ENCODE measurements at regions not wholly inside any gene's neighbourhood (a gene's known extent, or its start where the extent isn't known, plus 50 kb on each side); places are given as distances from the start of the nearest gene placed in this dataset.

GRCh38 chrX:39592776-39593175 is 505.0 kb downstream of the BCOR start:
- no peak overlapping the region for H3K4me2 ChIP-seq (ENCODE audit: low read length)
- no peak overlapping the region for H3K27ac ChIP-seq (ENCODE audit: low read length)
- no peak overlapping the region for H3K4me3 ChIP-seq (ENCODE audit: low read length)
- no peak for TF ChIP-seq SMC3 (conservative IDR thresholded peaks at IDR 0.05; ENCODE audit: poor library complexity)
- TF ChIP-seq EP300 (conservative IDR thresholded peaks at IDR 0.05; ENCODE audit: poor library complexity, severe bottlenecking): no peak
- TF ChIP-seq, protein P1, sequence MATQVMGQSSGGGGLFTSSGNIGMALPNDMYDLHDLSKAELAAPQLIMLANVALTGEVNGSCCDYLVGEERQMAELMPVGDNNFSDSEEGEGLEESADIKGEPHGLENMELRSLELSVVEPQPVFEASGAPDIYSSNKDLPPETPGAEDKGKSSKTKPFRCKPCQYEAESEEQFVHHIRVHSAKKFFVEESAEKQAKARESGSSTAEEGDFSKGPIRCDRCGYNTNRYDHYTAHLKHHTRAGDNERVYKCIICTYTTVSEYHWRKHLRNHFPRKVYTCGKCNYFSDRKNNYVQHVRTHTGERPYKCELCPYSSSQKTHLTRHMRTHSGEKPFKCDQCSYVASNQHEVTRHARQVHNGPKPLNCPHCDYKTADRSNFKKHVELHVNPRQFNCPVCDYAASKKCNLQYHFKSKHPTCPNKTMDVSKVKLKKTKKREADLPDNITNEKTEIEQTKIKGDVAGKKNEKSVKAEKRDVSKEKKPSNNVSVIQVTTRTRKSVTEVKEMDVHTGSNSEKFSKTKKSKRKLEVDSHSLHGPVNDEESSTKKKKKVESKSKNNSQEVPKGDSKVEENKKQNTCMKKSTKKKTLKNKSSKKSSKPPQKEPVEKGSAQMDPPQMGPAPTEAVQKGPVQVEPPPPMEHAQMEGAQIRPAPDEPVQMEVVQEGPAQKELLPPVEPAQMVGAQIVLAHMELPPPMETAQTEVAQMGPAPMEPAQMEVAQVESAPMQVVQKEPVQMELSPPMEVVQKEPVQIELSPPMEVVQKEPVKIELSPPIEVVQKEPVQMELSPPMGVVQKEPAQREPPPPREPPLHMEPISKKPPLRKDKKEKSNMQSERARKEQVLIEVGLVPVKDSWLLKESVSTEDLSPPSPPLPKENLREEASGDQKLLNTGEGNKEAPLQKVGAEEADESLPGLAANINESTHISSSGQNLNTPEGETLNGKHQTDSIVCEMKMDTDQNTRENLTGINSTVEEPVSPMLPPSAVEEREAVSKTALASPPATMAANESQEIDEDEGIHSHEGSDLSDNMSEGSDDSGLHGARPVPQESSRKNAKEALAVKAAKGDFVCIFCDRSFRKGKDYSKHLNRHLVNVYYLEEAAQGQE (IDR thresholded peaks at IDR 0.05; ENCODE audit: borderline replicate concordance): no peak
- no peak for TF ChIP-seq TAF1 (IDR thresholded peaks at IDR 0.05; ENCODE audit: low read depth)
- TF ChIP-seq EZH2 (IDR thresholded peaks at IDR 0.05; ENCODE audit: borderline replicate concordance, insufficient read depth, low read length, poor library complexity, severe bottlenecking): no peak
- H3K9me3 ChIP-seq (ENCODE audit: low read length): no peaks in the 10 kb centered on the region
- H3K9me2 ChIP-seq (ENCODE audit: insufficient read depth, low read length): no peaks in the 10 kb centered on the region
- no peaks in the 10 kb centered on the region for H3K79me2 ChIP-seq (replicated peaks; ENCODE audit: insufficient read depth, low read length)
- no peaks in the 10 kb centered on the region for H4K20me1 ChIP-seq (ENCODE audit: insufficient read depth)
- no peak overlapping the region for H3K9ac ChIP-seq (ENCODE audit: low read length)
- H2AFZ ChIP-seq (ENCODE audit: low read depth, low read length): no peak overlapping the region
- H3K27me3 ChIP-seq (ENCODE audit: insufficient read depth, low read depth, low read length): no peaks in the 10 kb centered on the region
- H3K36me3 ChIP-seq (ENCODE audit: insufficient read depth, low read length): no peaks in the 10 kb centered on the region
- H3F3A ChIP-seq (ENCODE audit: insufficient read depth, low read length, poor library complexity, severe bottlenecking): no peaks in the 10 kb centered on the region

- no peak overlapping the region for H3K4me3 ChIP-seq (ENCODE audit: low read length)
- TF ChIP-seq, protein P1 (IDR thresholded peaks at IDR 0.05; ENCODE audit: borderline replicate concordance): no peak
- no peaks in the 10 kb centered on the region for H3K79me2 ChIP-seq (replicated peaks; ENCODE audit: insufficient read depth, low read length)
- H3K36me3 ChIP-seq (ENCODE audit: insufficient read depth, low read length): no peaks in the 10 kb centered on the region
- no peaks in the 10 kb centered on the region for H3K27me3 ChIP-seq (ENCODE audit: insufficient read depth, low read depth, low read length)
- H3K9me2 ChIP-seq (ENCODE audit: insufficient read depth, low read length): no peaks in the 10 kb centered on the region
- H3K9ac ChIP-seq (ENCODE audit: low read length): no peak overlapping the region
- no peak overlapping the region for H3K27ac ChIP-seq (ENCODE audit: low read length)
- H2AFZ ChIP-seq (ENCODE audit: low read depth, low read length): no peak overlapping the region
- H3K9me3 ChIP-seq (ENCODE audit: low read length): no peaks in the 10 kb centered on the region
- no peaks in the 10 kb centered on the region for H3F3A ChIP-seq (ENCODE audit: insufficient read depth, low read length, poor library complexity, severe bottlenecking)
- no peak overlapping the region for H3K4me2 ChIP-seq (ENCODE audit: low read length)
- no peaks in the 10 kb centered on the region for H4K20me1 ChIP-seq (ENCODE audit: insufficient read depth)
Observed at GRCh38 chrX:39595977-39596376, 501.8 kb downstream of the BCOR start.

DNA sequence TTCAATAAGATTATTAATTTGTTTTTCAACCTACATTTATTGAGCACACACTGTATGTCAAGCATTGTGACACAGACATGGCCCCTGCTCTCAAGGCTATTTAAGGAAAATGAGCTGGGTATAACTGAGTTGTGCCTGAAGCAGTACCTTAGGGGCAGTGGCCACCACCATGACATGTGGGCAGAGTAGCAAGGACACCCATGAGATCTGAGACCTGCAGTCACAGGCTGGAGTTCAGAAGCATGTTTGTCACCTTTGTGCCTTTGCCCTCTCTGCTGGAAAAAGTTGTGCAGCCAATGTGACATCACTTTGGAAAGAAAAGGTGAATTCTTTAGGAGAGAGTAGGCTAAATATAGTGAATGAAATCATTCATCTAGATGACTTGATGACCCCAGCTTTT is 501.3 kb downstream of the BCOR start:
- no peak overlapping the region for H2AFZ ChIP-seq (ENCODE audit: low read depth, low read length)
- H3K27me3 ChIP-seq (ENCODE audit: insufficient read depth, low read depth, low read length): no peaks in the 10 kb centered on the region
- H3K4me3 ChIP-seq (ENCODE audit: low read length): no peak overlapping the region
- no peaks in the 10 kb centered on the region for H3K9me2 ChIP-seq (ENCODE audit: insufficient read depth, low read length)
- no peaks in the 10 kb centered on the region for H4K20me1 ChIP-seq (ENCODE audit: insufficient read depth)
- no peak overlapping the region for H3K9ac ChIP-seq (ENCODE audit: low read length)
- H3K36me3 ChIP-seq (ENCODE audit: insufficient read depth, low read length): no peaks in the 10 kb centered on the region
- TF ChIP-seq TAF1 (IDR thresholded peaks at IDR 0.05; ENCODE audit: low read depth) (no peak), MXI1 (conservative IDR thresholded peaks at IDR 0.05; ENCODE audit: poor library complexity, severe bottlenecking) (no peak)
- H3K27ac ChIP-seq (ENCODE audit: low read length): no peak overlapping the region
- no peaks in the 10 kb centered on the region for H3F3A ChIP-seq (ENCODE audit: insufficient read depth, low read length, poor library complexity, severe bottlenecking)
- H3K79me2 ChIP-seq (replicated peaks; ENCODE audit: insufficient read depth, low read length): no peaks in the 10 kb centered on the region
- no peak overlapping the region for H3K4me2 ChIP-seq (ENCODE audit: low read length)
- H3K9me3 ChIP-seq (ENCODE audit: low read length): no peaks in the 10 kb centered on the region
